ENCODE measurements at regions not wholly inside any gene's neighbourhood (a gene's known extent, or its start where the extent isn't known, plus 50 kb on each side); places are given as distances from the start of the nearest gene placed in this dataset.

GRCh38 chr17:72299592-72299991 is 178.8 kb downstream of the SOX9 start (continued):
- TF ChIP-seq MAFK (IDR thresholded peaks at IDR 0.05; ENCODE audit: partially characterized antibody) (no peak), RAD21 (conservative IDR thresholded peaks at IDR 0.05 in 1 of 2, IDR thresholded peaks at IDR 0.05 in 1 of 2) (no peak), ZNF302 (CRISPR knock-in tag; IDR thresholded peaks at IDR 0.05) (no peak)

GRCh38 chr17:72301887-72302286 is 181.1 kb downstream of the SOX9 start:
- Histone ChIP-seq H3K4me1 (peaks cover 21% of the 10 kb centered on the region), H3K4me2 (no peak overlapping the region), H3K27ac (no peak overlapping the region), H3K9me3 (no peaks in the 10 kb centered on the region), H3K4me3 (no peak overlapping the region)
- TF ChIP-seq MAZ (IDR thresholded peaks at IDR 0.05; ENCODE audit: borderline replicate concordance, low read depth, low read length) (no peak), KDM5A (IDR thresholded peaks at IDR 0.05) (no peak), POLR2A (IDR thresholded peaks at IDR 0.05; ENCODE audit: low read length) (no peak), PHF8 (IDR thresholded peaks at IDR 0.05; ENCODE audit: borderline replicate concordance, low read depth) (no peak), CHD4 (IDR thresholded peaks at IDR 0.05; ENCODE audit: borderline replicate concordance) (no peak), GATA3 (IDR thresholded peaks at IDR 0.05; ENCODE audit: borderline replicate concordance) (no peak), CHD2 (IDR thresholded peaks at IDR 0.05; ENCODE audit: low read length, partially characterized antibody) (no peak), CEBPB (IDR thresholded peaks at IDR 0.05) (no peak), CBX8 (IDR thresholded peaks at IDR 0.05) (no peak), EP300 (IDR thresholded peaks at IDR 0.05) (no peak), HOXA7 (CRISPR knock-in tag; IDR thresholded peaks at IDR 0.05) (no peak), EHF (CRISPR knock-in tag; IDR thresholded peaks at IDR 0.05) (no peak), MYC (IDR thresholded peaks at IDR 0.05; ENCODE audit: borderline replicate concordance, low read length) (no peak), HES2 (IDR thresholded peaks at IDR 0.05) (no peak), CTCF (IDR thresholded peaks at IDR 0.05) (no peak), CBX2 (IDR thresholded peaks at IDR 0.05; ENCODE audit: borderline replicate concordance, low read depth) (no peak)
- FAIRE-seq (no peak), ATAC-seq (no peak), DNase-seq (ENCODE audit: low read depth in 1 of 2, low spot score in 1 of 2) (no peak)
- POLR2A ChIA-PET, result no interaction called here
- 44% methylated on average over 2 of the region's 2 CpGs for WGBS (ENCODE audit: missing lambda C conversion rate)
- CTCF ChIA-PET, result interaction anchor here (1.0 to 1.2 kb wide), 4 partner anchors 11 to 66 kb away, joined by 3 to 4 read pairs (median 3); no protein-coding TSS in a partner anchor

GRCh38 chr17:72302735-72303134 is 181.9 kb downstream of the SOX9 start:
- ChIA-PET CTCF (interaction anchor here (1.0 to 1.1 kb wide), 3 partner anchors 10 to 65 kb away, joined by 3 read pairs; no protein-coding TSS in a partner anchor), POLR2A (no interaction called here)
- Histone ChIP-seq H3K27ac (no peak overlapping the region), H3K4me2 (no peak overlapping the region), H3K4me1 (peaks cover 13% of the 10 kb centered on the region), H3K4me3 (no peak overlapping the region), H3K9me3 (no peaks in the 10 kb centered on the region)
- 74% methylated on average over 4 of the region's 4 CpGs for WGBS (ENCODE audit: missing lambda C conversion rate)
- FAIRE-seq (no peak), ATAC-seq (no peak), DNase-seq (ENCODE audit: low read depth in 1 of 2, low spot score in 1 of 2) (no peak)
- no peak for TF ChIP-seq ZC3H11A (IDR thresholded peaks at IDR 0.05)
- TF ChIP-seq HES2 (IDR thresholded peaks at IDR 0.05), result no peak
- TF ChIP-seq NFE2L2 (conservative IDR thresholded peaks at IDR 0.05; ENCODE audit: low read length), result no peak
- TF ChIP-seq RCOR1 (IDR thresholded peaks at IDR 0.05; ENCODE audit: low read depth, low read length), result no peak
